GM18519 (cell line): ENCODE measurements at regions not wholly inside any gene's neighbourhood (a gene's known extent, or its start where the extent isn't known, plus 50 kb on each side); places are given as distances from the start of the nearest gene placed in this dataset.

Experiments
- ATAC-seq: cut with Tn5 transposase; IDR thresholded peaks from one replicate; pipeline ENCODE4 v1.9.1; 2021; ENCODE audit warnings: mild to moderate bottlenecking, moderate library complexity; ENCODE audit not compliant: unreplicated experiment, low FRiP score

- no peak for ATAC-seq
Observed at GRCh38 chr18:65567372-65567771, 183.4 kb upstream of the CDH7 start.

- no peak for ATAC-seq
Observed at GRCh38 chr18:65548316-65548715, 202.5 kb upstream of the CDH7 start.

- no peak for ATAC-seq
Observed at GRCh38 chr18:65547046-65547445, 203.8 kb upstream of the CDH7 start.

GRCh38 chr18:65544701-65545100 is 206.1 kb upstream of the CDH7 start:
- no peak for ATAC-seq

GRCh38 chr18:65527879-65528633 is 222.8 kb upstream of the CDH7 start:
- no peak for ATAC-seq

GRCh38 chr18:65526099-65526498 is 224.7 kb upstream of the CDH7 start:
- no peak for ATAC-seq

GRCh38 chr18:65523461-65523860 is 227.4 kb upstream of the CDH7 start:
- ATAC-seq = no peak

- no peak for ATAC-seq
Observed at GRCh38 chr18:65522907-65523306, 227.9 kb upstream of the CDH7 start.

- no peak for ATAC-seq
Observed at GRCh38 chr18:65516209-65516608, 234.6 kb upstream of the CDH7 start.

GRCh38 chr18:65498605-65499004 is 252.2 kb upstream of the CDH7 start:
- no peak for ATAC-seq

- no peak for ATAC-seq
Observed at GRCh38 chr18:65487569-65487968, 263.2 kb upstream of the CDH7 start.

GRCh38 chr18:65477455-65477854 is 273.4 kb upstream of the CDH7 start:
- no peak for ATAC-seq

GRCh38 chr18:65468881-65469280 is 281.9 kb upstream of the CDH7 start:
- ATAC-seq = no peak

GRCh38 chr18:65464361-65464760 is 286.5 kb upstream of the CDH7 start:
- ATAC-seq = no peak

GRCh38 chr18:65459741-65460140 is 291.1 kb upstream of the CDH7 start:
- no peak for ATAC-seq

GRCh38 chr18:65458871-65459270 is 291.9 kb upstream of the CDH7 start:
- ATAC-seq = no peak

GRCh38 chr18:65439188-65439587 is 311.6 kb upstream of the CDH7 start:
- no peak for ATAC-seq

- no peak for ATAC-seq
Observed at GRCh38 chr18:65436430-65436829, 314.4 kb upstream of the CDH7 start.

- ATAC-seq = no peak
Observed at GRCh38 chr18:65435534-65435933, 315.3 kb upstream of the CDH7 start.

GRCh38 chr18:65429601-65430000 is 321.2 kb upstream of the CDH7 start:
- no peak for ATAC-seq

- no peak for ATAC-seq
Observed at GRCh38 chr18:65425366-65425765, 325.4 kb upstream of the CDH7 start.

GRCh38 chr18:65423776-65424175 is 327.0 kb upstream of the CDH7 start:
- no peak for ATAC-seq
